ENCODE measurements at regions not wholly inside any gene's neighbourhood (a gene's known extent, or its start where the extent isn't known, plus 50 kb on each side); places are given as distances from the start of the nearest gene placed in this dataset.
"Not testable (repeated sequence)": the region's sequence is repeated elsewhere in the genome, so short reads cannot be mapped to it uniquely, and the experiment has no call there.

- CTCF ChIA-PET = no interaction called here
- Mint-ChIP-seq H3K27me3 (no peaks in the 10 kb centered on the region), H3K4me3 (no peak overlapping the region), H3K27ac (no peak overlapping the region), H3K36me3 (peaks cover 14% of the 10 kb centered on the region), H3K9me3 (no peaks in the 10 kb centered on the region), H3K4me1 (no peaks in the 10 kb centered on the region)
- no peak for DNase-seq
Observed at GRCh38 chr4:123014038-123014437, 91.6 kb upstream of the NUDT6 start.

- CTCF ChIA-PET = no interaction called here
- DNase-seq = no peak
Observed at GRCh38 chr4:123017078-123017477, 94.7 kb upstream of the NUDT6 start.

GRCh38 chr4:123017636-123018395 lies 95.4 kb upstream of the NUDT6 start:
- DNase-seq = no peak
- no peak overlapping the region for H3K4me3 Mint-ChIP-seq

More at GRCh38 chr4:123017078-123017477, 94.7 kb upstream of the NUDT6 start:
- Mint-ChIP-seq H3K4me1 (no peaks in the 10 kb centered on the region), H3K9me3 (no peaks in the 10 kb centered on the region), H3K27ac (no peak overlapping the region), H3K27me3 (no peaks in the 10 kb centered on the region), H3K36me3 (peaks cover 14% of the 10 kb centered on the region), H3K4me3 (no peak overlapping the region)

GRCh38 chr4:123018396-123018775 lies 96.0 kb upstream of the NUDT6 start:
- Mint-ChIP-seq H3K4me3 (no peak overlapping the region), H3K9me3 (no peaks in the 10 kb centered on the region), H3K27ac (no peak overlapping the region), H3K36me3 (peaks cover 16% of the 10 kb centered on the region), H3K27me3 (no peaks in the 10 kb centered on the region), H3K4me1 (no peaks in the 10 kb centered on the region)
- CTCF ChIA-PET = interaction anchor here (0.6 kb wide), 1 partner anchor 318 kb away, joined by 3 read pairs; no protein-coding TSS in a partner anchor
- DNase-seq = no peak

More at GRCh38 chr4:123017636-123018395, 95.4 kb upstream of the NUDT6 start:
- H3K4me1 Mint-ChIP-seq = no peaks in the 10 kb centered on the region
- peaks cover 15% of the 10 kb centered on the region for H3K36me3 Mint-ChIP-seq
- no peaks in the 10 kb centered on the region for H3K9me3 Mint-ChIP-seq
- no peak overlapping the region for H3K27ac Mint-ChIP-seq
- CTCF ChIA-PET = interaction anchor here (0.6 kb wide), 1 partner anchor 319 kb away, joined by 3 read pairs; no protein-coding TSS in a partner anchor
- H3K27me3 Mint-ChIP-seq = no peaks in the 10 kb centered on the region

- DNase-seq = no peak
- H3K36me3 Mint-ChIP-seq = peaks cover 22% of the 10 kb centered on the region
- H3K27ac Mint-ChIP-seq = no peak overlapping the region
- H3K27me3 Mint-ChIP-seq = no peaks in the 10 kb centered on the region
- H3K9me3 Mint-ChIP-seq = no peaks in the 10 kb centered on the region
- CTCF ChIA-PET = no interaction called here
- H3K4me3 Mint-ChIP-seq = no peak overlapping the region
- H3K4me1 Mint-ChIP-seq = peaks cover 6% of the 10 kb centered on the region
Observed at GRCh38 chr4:123020285-123020684, 97.9 kb upstream of the NUDT6 start.

GRCh38 chr4:123023647-123024046 lies 101.2 kb upstream of the NUDT6 start:
- Mint-ChIP-seq H3K9me3 (no peaks in the 10 kb centered on the region), H3K36me3 (peaks cover 30% of the 10 kb centered on the region), H3K4me3 (no peak overlapping the region), H3K4me1 (peaks cover 14% of the 10 kb centered on the region), H3K27ac (no peak overlapping the region), H3K27me3 (no peaks in the 10 kb centered on the region)
- CTCF ChIA-PET = no interaction called here
- DNase-seq = no peak

GRCh38 chr4:123024710-123025109 lies 102.3 kb upstream of the NUDT6 start:
- Mint-ChIP-seq H3K36me3 (peaks cover 34% of the 10 kb centered on the region), H3K9me3 (no peaks in the 10 kb centered on the region), H3K27ac (no peak overlapping the region), H3K27me3 (no peaks in the 10 kb centered on the region), H3K4me1 (peaks cover 14% of the 10 kb centered on the region), H3K4me3 (no peak overlapping the region)
- DNase-seq = no peak
- CTCF ChIA-PET = no interaction called here

- H3K36me3 Mint-ChIP-seq = peaks cover 31% of the 10 kb centered on the region
- no peaks in the 10 kb centered on the region for H3K9me3 Mint-ChIP-seq
- CTCF ChIA-PET = no interaction called here
- no peak for DNase-seq
- peaks cover 14% of the 10 kb centered on the region for H3K4me1 Mint-ChIP-seq
- no peak overlapping the region for H3K27ac Mint-ChIP-seq
- no peaks in the 10 kb centered on the region for H3K27me3 Mint-ChIP-seq
- H3K4me3 Mint-ChIP-seq = no peak overlapping the region
Observed at GRCh38 chr4:123025398-123025797, 103.0 kb upstream of the NUDT6 start.

- DNase-seq, CTCF ChIA-PET, H3K27me3 Mint-ChIP-seq, H3K4me3 Mint-ChIP-seq, H3K9me3 Mint-ChIP-seq, H3K27ac Mint-ChIP-seq: not testable (repeated sequence)
- peaks cover 30% of the 10 kb centered on the region for H3K36me3 Mint-ChIP-seq
- peaks cover 14% of the 10 kb centered on the region for H3K4me1 Mint-ChIP-seq
Observed at GRCh38 chr4:123026015-123026414, 103.6 kb upstream of the NUDT6 start.

- Mint-ChIP-seq H3K4me3 (no peak overlapping the region), H3K4me1 (no peaks in the 10 kb centered on the region), H3K9me3 (no peaks in the 10 kb centered on the region), H3K27ac (no peak overlapping the region), H3K36me3 (peaks cover 25% of the 10 kb centered on the region), H3K27me3 (no peaks in the 10 kb centered on the region)
- CTCF ChIA-PET = no interaction called here
- DNase-seq = no peak
Observed at GRCh38 chr4:123031664-123032063, 109.3 kb upstream of the NUDT6 start.

GRCh38 chr4:123034023-123034422 lies 111.6 kb upstream of the NUDT6 start:
- peaks cover 16% of the 10 kb centered on the region for H3K36me3 Mint-ChIP-seq
- no peak for DNase-seq
- H3K27me3 Mint-ChIP-seq = no peaks in the 10 kb centered on the region
- H3K4me3 Mint-ChIP-seq = no peak overlapping the region
- H3K27ac Mint-ChIP-seq = no peak overlapping the region
- no peaks in the 10 kb centered on the region for H3K4me1 Mint-ChIP-seq
- CTCF ChIA-PET = no interaction called here
- no peaks in the 10 kb centered on the region for H3K9me3 Mint-ChIP-seq

GRCh38 chr4:123035239-123035638 lies 112.8 kb upstream of the NUDT6 start:
- H3K9me3 Mint-ChIP-seq = no peaks in the 10 kb centered on the region
- H3K4me3 Mint-ChIP-seq = no peak overlapping the region
- H3K36me3 Mint-ChIP-seq = peaks cover 14% of the 10 kb centered on the region
- no peaks in the 10 kb centered on the region for H3K27me3 Mint-ChIP-seq
- CTCF ChIA-PET = no interaction called here
- H3K4me1 Mint-ChIP-seq = no peaks in the 10 kb centered on the region
- H3K27ac Mint-ChIP-seq = no peak overlapping the region
- no peak for DNase-seq

- CTCF ChIA-PET = no interaction called here
- DNase-seq = no peak
- Mint-ChIP-seq H3K27ac (no peak overlapping the region), H3K9me3 (peaks cover 10% of the 10 kb centered on the region), H3K27me3 (no peaks in the 10 kb centered on the region), H3K4me3 (no peak overlapping the region), H3K36me3 (peaks cover 22% of the 10 kb centered on the region), H3K4me1 (peaks cover 4% of the 10 kb centered on the region)
Observed at GRCh38 chr4:123037804-123038203, 115.4 kb upstream of the NUDT6 start.

GRCh38 chr4:123042095-123042494 lies 119.7 kb upstream of the NUDT6 start:
- Mint-ChIP-seq H3K27me3 (no peaks in the 10 kb centered on the region), H3K4me3 (no peak overlapping the region), H3K4me1 (peaks cover 15% of the 10 kb centered on the region), H3K27ac (no peak overlapping the region), H3K36me3 (peaks cover 30% of the 10 kb centered on the region), H3K9me3 (peaks cover 26% of the 10 kb centered on the region)
- DNase-seq = no peak
- CTCF ChIA-PET = no interaction called here

GRCh38 chr4:123043013-123043412 lies 120.6 kb upstream of the NUDT6 start:
- no peak for DNase-seq
- Mint-ChIP-seq H3K36me3 (peaks cover 33% of the 10 kb centered on the region), H3K4me1 (peaks cover 15% of the 10 kb centered on the region), H3K27ac (no peak overlapping the region), H3K9me3 (peaks cover 30% of the 10 kb centered on the region), H3K4me3 (no peak overlapping the region), H3K27me3 (no peaks in the 10 kb centered on the region)
- CTCF ChIA-PET = no interaction called here

All from activated naive CD4-positive, alpha-beta T cell treated with anti-CD3 and anti-CD28 coated beads, Interleukin-2, amount 10 ng/mL, durations not matched to agents 7 days and 5 days (primary cell).